ENCODE measurements at regions not wholly inside any gene's neighbourhood (a gene's known extent, or its start where the extent isn't known, plus 50 kb on each side); places are given as distances from the start of the nearest gene placed in this dataset.

DNA sequence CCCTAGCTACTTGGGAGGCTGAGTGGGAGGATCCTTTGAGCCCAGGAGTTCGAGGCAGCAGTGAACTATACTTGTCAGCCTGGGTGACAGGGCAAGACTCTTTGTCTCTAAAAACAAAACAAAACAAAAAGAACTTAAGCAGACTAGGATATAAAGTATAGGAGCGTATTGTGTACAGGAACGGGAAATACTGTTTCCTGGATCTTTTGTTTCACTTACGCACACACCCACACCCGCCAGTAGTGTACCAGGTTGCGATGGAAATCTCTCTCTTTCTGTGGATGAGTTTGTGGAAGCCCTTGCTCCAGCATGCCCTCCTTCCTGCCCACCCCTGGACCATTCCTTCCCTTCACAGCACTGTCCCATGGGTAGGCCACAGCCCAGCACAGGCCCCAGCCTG is 136.3 kb downstream of the RPIA start:
- Histone ChIP-seq H3K27me3 (ENCODE audit: low read depth) (peaks cover 4% of the 10 kb centered on the region; the same call in 1 of the 2 replicates), H3K4me1 (no peaks in the 10 kb centered on the region), H3K36me3 (replicated peaks) (no peaks in the 10 kb centered on the region), H3K9me3 (no peaks in the 10 kb centered on the region), H3K4me3 (no peak overlapping the region)
- in situ Hi-C loops (cut with MboI; ENCODE audit: low sequenced_read_pairs) = no loop called here
- DNase-seq (ENCODE audit: low spot score in 2 of 2) = no peak

DNA sequence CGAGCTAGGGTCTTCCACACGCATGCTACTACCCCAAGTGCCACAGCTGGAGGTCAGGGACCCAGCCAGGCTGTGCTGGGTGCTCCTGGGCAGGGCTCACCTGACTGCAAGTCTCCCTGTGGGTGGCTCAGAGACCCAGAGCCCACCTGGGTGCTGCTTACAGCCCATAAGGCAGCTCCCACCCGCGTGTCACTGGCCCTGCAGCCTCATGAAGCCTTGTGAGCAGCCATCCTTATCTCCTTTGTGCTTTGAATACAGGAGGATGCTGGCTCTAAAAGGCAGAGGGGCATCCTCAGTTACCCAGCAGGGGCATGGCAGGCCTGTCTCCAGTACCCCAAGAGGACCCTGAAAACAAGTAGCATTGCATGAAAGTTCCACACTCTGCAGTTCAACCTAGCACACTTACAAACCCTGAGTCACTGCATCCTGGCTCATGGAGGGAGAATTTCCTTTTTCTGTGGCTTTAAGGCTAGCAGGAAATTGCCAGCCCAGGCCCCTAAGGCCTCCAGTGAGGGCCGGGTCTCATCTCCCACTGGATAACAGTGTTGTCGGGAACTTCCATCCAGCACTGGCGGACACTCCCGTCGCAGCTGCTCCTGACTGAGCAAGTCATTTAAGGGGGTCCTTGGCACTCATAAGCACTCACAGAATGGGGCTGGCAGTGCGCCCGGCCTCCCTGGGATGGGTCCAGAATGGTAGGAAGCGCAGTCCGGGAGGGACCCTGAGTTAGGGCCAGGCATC is 137.1 kb downstream of the RPIA start:
- H3K4me1 ChIP-seq = no peaks in the 10 kb centered on the region
- peaks cover 4% of the 10 kb centered on the region; the same call in 1 of the 2 replicates for H3K27me3 ChIP-seq (ENCODE audit: low read depth)
- H3K36me3 ChIP-seq (replicated peaks) = no peaks in the 10 kb centered on the region
- in situ Hi-C loops (cut with MboI; ENCODE audit: low sequenced_read_pairs) = no loop called here
- H3K4me3 ChIP-seq = no peak overlapping the region
- no peaks in the 10 kb centered on the region for H3K9me3 ChIP-seq
- no peak for DNase-seq (ENCODE audit: low spot score in 2 of 2)

GRCh38 chr2:88829607-88830463 is 138.4 kb downstream of the RPIA start:
- Histone ChIP-seq H3K4me1 (peaks cover 5% of the 10 kb centered on the region), H3K9me3 (no peaks in the 10 kb centered on the region), H3K27me3 (ENCODE audit: low read depth) (peaks cover 4% of the 10 kb centered on the region; the same call in 1 of the 2 replicates), H3K4me3 (no peak overlapping the region), H3K36me3 (replicated peaks) (no peaks in the 10 kb centered on the region)
- in situ Hi-C loops (cut with MboI; ENCODE audit: low sequenced_read_pairs) = no loop called here
- DNase-seq (ENCODE audit: low spot score in 2 of 2) = no peak

DNA sequence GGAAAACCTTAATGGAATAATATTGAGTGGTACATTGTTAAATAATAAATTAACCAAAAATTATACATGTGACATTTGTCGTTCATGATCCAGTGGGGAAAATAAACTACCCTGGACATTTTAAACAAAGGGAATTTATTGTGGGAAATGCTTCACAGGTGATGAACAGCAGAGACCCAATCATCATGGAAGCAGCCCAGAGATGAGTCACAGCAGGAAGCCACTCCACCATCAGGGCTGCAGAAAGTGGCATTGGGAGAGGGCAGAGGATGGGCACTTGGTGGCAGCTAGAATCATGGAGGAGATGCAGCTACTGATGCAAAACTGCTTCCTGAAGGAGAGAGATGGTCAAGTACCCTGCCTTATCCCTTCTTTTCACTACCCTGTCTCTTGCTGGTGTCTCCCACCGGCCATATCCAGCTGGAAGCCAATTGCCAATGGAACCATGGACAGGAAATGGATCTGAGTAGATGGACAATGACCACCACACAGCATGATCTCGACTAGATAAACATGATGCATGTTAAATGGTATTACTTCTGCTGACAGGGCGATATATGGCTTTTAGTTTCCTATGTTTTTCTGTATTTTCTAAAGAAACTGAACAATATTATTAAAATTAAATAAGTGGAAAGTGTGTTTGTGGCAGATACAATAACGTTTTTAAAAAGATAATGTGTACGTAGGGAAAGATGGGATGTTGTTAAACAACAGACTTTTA is 139.8 kb downstream of the RPIA start:
- H3K36me3 ChIP-seq (replicated peaks) = no peaks in the 10 kb centered on the region
- DNase-seq (ENCODE audit: low spot score in 2 of 2) = no peak
- in situ Hi-C loops (cut with MboI; ENCODE audit: low sequenced_read_pairs) = no loop called here
- H3K4me1 ChIP-seq = peaks cover 5% of the 10 kb centered on the region
- H3K4me3 ChIP-seq = no peak overlapping the region
- H3K9me3 ChIP-seq = no peaks in the 10 kb centered on the region
- peaks cover 4% of the 10 kb centered on the region; the same call in 1 of the 2 replicates for H3K27me3 ChIP-seq (ENCODE audit: low read depth)

DNA sequence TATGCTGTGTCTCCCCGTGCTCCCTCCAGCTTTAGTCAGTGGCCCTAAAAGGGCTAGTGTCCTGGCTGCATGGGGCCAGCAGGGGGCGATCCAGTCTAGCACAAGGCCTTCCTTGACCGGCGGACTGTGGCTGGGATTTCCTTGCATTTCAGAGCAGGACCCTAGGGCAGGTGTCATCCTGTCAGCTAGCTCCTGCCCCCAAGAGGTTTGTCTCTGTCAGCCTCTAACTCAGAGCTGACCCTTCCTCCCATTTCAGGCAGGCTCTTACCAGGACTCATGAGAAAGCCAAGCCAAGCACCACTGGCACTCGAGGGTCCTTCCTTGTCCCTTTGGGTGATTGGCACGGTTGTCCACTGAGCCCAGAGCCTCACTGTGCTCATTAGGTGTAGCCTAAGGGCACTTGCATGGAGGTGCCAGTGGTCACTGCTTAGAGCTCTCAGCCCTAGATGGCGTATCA is 140.3 kb downstream of the RPIA start:
- Histone ChIP-seq H3K9me3 (no peaks in the 10 kb centered on the region), H3K4me3 (no peak overlapping the region), H3K27me3 (ENCODE audit: low read depth) (peaks cover 4% of the 10 kb centered on the region; the same call in 1 of the 2 replicates), H3K4me1 (peaks cover 5% of the 10 kb centered on the region), H3K36me3 (replicated peaks) (no peaks in the 10 kb centered on the region)
- peak; percentile 57 to 82 for DNase-seq (ENCODE audit: low spot score in 2 of 2)
- in situ Hi-C loops (cut with MboI; ENCODE audit: low sequenced_read_pairs) = no loop called here

DNA sequence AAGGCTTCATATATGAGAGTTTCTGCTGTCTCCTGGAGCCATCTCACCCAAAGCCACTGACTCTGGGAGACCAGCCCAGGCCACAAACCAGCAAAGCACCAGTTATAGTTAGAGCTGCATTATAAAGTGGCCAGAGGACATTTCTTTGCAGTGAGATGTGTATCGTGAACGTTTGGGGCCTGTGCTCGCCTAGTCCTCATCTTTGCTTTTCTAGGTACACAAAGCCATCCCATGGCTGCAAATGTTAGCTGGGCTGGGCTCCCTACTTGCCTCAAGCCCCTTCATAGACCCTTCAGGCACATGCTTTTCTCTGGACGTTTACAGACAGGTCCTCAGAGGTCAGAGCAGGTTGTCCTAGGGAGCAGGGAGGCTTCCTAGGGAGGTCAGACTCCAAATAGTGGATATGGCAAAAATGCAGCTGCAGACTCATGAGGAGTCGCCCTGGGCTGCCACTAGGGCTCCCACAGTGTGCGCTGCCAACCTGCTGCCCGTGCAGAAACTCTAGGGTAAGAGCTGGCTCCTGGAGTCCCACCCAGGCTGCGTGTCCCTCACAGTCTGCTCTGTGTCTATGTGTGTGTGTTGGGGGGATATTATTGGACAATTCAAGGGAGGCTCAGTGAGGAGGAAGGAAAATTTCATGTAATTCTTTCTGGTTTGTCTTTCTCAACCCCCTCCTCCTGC is 141.0 kb downstream of the RPIA start:
- Histone ChIP-seq H3K36me3 (replicated peaks) (no peaks in the 10 kb centered on the region), H3K27me3 (ENCODE audit: low read depth) (peaks cover 4% of the 10 kb centered on the region; the same call in 1 of the 2 replicates), H3K4me1 (peaks cover 5% of the 10 kb centered on the region), H3K9me3 (no peaks in the 10 kb centered on the region), H3K4me3 (no peak overlapping the region)
- in situ Hi-C loops (cut with MboI; ENCODE audit: low sequenced_read_pairs) = no loop called here
- DNase-seq (ENCODE audit: low spot score in 2 of 2) = no peak

GRCh38 chr2:88832992-88833389 is 141.5 kb downstream of the RPIA start:
- H3K4me3 ChIP-seq = no peak overlapping the region
- in situ Hi-C loops (cut with MboI; ENCODE audit: low sequenced_read_pairs) = no loop called here
- H3K9me3 ChIP-seq = no peaks in the 10 kb centered on the region
- H3K36me3 ChIP-seq (replicated peaks) = no peaks in the 10 kb centered on the region
- H3K4me1 ChIP-seq = peaks cover 5% of the 10 kb centered on the region
- H3K27me3 ChIP-seq (ENCODE audit: low read depth) = peaks cover 7% of the 10 kb centered on the region; the same call in 1 of the 2 replicates
- DNase-seq (ENCODE audit: low spot score in 2 of 2) = no peak

DNA sequence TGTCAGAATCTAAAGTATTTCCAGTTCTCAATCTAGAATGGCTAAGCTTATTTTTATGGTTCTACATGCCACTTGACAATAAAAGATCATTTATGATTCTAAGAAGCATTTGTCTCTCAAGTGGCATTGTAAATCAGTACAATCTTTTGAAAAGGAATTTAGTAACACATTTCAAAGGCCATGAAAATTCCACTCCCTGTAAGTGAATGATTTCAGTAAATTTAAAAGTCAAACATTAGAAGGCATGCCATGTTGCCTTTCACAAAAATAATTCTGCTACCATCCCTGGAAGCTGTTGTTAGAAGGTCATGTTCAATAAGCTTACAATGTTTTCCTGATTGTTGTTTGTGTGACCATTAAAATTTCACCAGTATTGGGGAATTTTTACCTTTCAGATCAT is 142.9 kb downstream of the RPIA start:
- DNase-seq (ENCODE audit: low spot score in 2 of 2) = peak in 1 of 2 experiments; percentile 63
- Histone ChIP-seq H3K4me1 (peaks cover 5% of the 10 kb centered on the region), H3K27me3 (ENCODE audit: low read depth) (peaks cover 7% of the 10 kb centered on the region; the same call in 1 of the 2 replicates), H3K4me3 (no peak overlapping the region), H3K36me3 (replicated peaks) (no peaks in the 10 kb centered on the region), H3K9me3 (no peaks in the 10 kb centered on the region)
- in situ Hi-C loops (cut with MboI; ENCODE audit: low sequenced_read_pairs) = no loop called here

DNA sequence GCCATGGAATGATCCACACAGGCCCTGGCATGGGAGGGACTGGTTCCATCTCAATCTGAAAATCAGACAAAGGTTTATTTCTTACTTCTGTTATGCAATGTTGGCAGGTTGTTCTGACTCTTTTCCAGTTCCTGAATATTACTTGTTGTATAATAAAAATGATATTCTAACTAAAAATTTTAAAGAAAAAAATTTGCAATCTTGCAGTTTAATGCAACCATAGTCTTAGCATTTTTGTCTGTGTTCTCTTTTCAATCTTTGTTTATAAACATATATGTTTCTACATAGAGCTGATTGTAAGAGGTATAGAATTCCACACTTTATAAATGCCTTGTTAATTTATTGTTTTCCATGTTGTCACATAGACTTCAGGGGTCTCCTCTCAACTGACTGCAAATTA is 143.4 kb downstream of the RPIA start:
- no peaks in the 10 kb centered on the region for H3K36me3 ChIP-seq (replicated peaks)
- in situ Hi-C loops (cut with MboI; ENCODE audit: low sequenced_read_pairs) = no loop called here

GRCh38 chr2:88835726-88836125 is 144.3 kb downstream of the RPIA start:
- 0 out of 2 replicates have a peak, but pooled peaks cover 3% of the 10 kb centered on the region for H3K27me3 ChIP-seq (ENCODE audit: low read depth)
- DNase-seq (ENCODE audit: low spot score in 2 of 2) = no peak
- no peak overlapping the region for H3K4me3 ChIP-seq
- in situ Hi-C loops (cut with MboI; ENCODE audit: low sequenced_read_pairs) = no loop called here
- no peaks in the 10 kb centered on the region for H3K36me3 ChIP-seq (replicated peaks)
- no peaks in the 10 kb centered on the region for H3K9me3 ChIP-seq
- H3K4me1 ChIP-seq = peaks cover 5% of the 10 kb centered on the region

More for the DNA sequence above, 143.4 kb downstream of the RPIA start:
- Histone ChIP-seq H3K27me3 (ENCODE audit: low read depth) (peaks cover 5% of the 10 kb centered on the region; the same call in 1 of the 2 replicates), H3K4me3 (no peak overlapping the region), H3K9me3 (no peaks in the 10 kb centered on the region), H3K4me1 (peaks cover 5% of the 10 kb centered on the region)
- DNase-seq (ENCODE audit: low spot score in 2 of 2) = no peak

DNA sequence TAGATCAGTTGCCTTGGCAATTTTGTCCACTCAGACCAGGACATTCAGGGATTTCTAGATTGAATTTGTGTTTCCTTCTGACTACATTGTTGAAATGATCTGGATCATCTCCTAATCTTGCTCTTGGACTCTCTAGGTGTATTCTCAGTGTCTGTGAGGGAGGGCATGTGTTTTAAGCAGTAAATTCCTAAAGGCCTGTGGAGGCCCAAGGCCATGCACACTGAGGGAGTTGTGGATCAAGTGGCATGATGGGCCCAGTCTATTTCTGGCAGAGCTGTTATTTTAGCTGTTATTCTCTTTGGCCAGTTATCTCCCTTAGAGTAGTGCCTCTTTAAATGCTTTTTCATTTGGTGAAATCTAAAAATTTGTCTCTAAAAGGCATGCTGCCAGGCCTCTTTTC is 144.9 kb downstream of the RPIA start:
- in situ Hi-C loops (cut with MboI; ENCODE audit: low sequenced_read_pairs) = no loop called here
- Histone ChIP-seq H3K4me1 (peaks cover 5% of the 10 kb centered on the region), H3K4me3 (no peak overlapping the region), H3K27me3 (ENCODE audit: low read depth) (0 out of 2 replicates have a peak, but pooled peaks cover 3% of the 10 kb centered on the region), H3K9me3 (no peaks in the 10 kb centered on the region), H3K36me3 (replicated peaks) (no peaks in the 10 kb centered on the region)
- no peak for DNase-seq (ENCODE audit: low spot score in 2 of 2)

DNA sequence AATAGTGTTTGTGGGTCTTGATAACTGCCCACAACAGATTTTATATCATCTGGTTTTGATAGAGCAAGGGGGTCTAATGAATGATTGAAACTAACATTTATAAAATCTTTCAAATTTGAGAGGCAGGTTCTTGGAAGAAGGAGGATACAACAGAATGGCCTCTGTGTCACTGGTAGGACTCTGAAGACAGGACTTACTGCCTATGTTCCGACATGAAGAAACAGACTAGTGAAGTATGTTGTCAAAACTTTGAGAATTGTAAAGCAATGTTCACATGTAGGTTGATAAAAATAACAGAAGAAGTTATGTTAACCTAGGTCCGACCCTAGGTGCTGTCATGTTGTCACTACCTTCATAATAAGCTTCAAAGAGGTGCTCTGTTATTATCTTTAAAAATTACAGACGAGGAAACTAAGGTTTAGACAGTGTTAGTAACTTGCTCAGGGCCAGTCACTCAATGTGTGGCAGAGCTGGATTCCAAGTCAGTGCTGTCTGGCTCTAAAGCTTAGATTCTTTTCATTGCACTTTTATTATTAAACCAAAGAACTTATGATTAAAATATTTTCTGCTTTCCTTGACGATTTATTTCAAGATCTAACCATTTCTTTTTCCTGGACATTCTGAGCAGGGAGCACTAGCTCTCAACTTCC is 146.2 kb downstream of the RPIA start:
- H3K4me1 ChIP-seq = peaks cover 5% of the 10 kb centered on the region
- in situ Hi-C loops (cut with MboI; ENCODE audit: low sequenced_read_pairs) = no loop called here
- H3K27me3 ChIP-seq (ENCODE audit: low read depth) = peaks cover 6% of the 10 kb centered on the region; the same call in 1 of the 2 replicates
- DNase-seq (ENCODE audit: low spot score in 2 of 2) = no peak
- no peak overlapping the region for H3K4me3 ChIP-seq
- H3K36me3 ChIP-seq (replicated peaks) = no peaks in the 10 kb centered on the region
- H3K9me3 ChIP-seq = no peaks in the 10 kb centered on the region
